Neural cell (in vitro differentiated cells): ENCODE measurements at regions not wholly inside any gene's neighbourhood (a gene's known extent, or its start where the extent isn't known, plus 50 kb on each side); places are given as distances from the start of the nearest gene placed in this dataset.

ENCODE experiments used
- EZH2 ChIP-seq: fragments of 200-600, 300-800 bp; shearing (Covaris generic), sonication (generic); IDR thresholded peaks from 2 replicates; pipeline ENCODE4 v1.6.1; 2014; ENCODE audit warnings: antibody characterized with exemption, low read length, borderline replicate concordance, mild to moderate bottlenecking; ENCODE audit not compliant: insufficient read depth, poor library complexity, severe bottlenecking
- MXI1 ChIP-seq: fragments of 450-650 bp; conservative IDR thresholded peaks from 2 replicates; pipeline ENCODE4 v1.6.1; 2014; ENCODE audit warnings: antibody characterized with exemption, mild to moderate bottlenecking; ENCODE audit not compliant: poor library complexity, severe bottlenecking
- POLR2AphosphoS5 ChIP-seq: IDR thresholded peaks from 2 replicates; pipeline ENCODE4 v1.6.1; 2012
- SMC3 ChIP-seq: fragments of 450-650 bp; conservative IDR thresholded peaks from 2 replicates; pipeline ENCODE4 v1.6.1; 2014; ENCODE audit warnings: antibody characterized with exemption, mild to moderate bottlenecking, moderate library complexity; ENCODE audit not compliant: poor library complexity
- TF ChIP-seq, protein P1 (sequence below): fragments of 450-650 bp; IDR thresholded peaks from 2 replicates; pipeline ENCODE4 v1.5.1; 2014; ENCODE audit warnings: antibody characterized with exemption, mild to moderate bottlenecking, moderate library complexity; ENCODE audit not compliant: poor library complexity, severe bottlenecking

DNA sequence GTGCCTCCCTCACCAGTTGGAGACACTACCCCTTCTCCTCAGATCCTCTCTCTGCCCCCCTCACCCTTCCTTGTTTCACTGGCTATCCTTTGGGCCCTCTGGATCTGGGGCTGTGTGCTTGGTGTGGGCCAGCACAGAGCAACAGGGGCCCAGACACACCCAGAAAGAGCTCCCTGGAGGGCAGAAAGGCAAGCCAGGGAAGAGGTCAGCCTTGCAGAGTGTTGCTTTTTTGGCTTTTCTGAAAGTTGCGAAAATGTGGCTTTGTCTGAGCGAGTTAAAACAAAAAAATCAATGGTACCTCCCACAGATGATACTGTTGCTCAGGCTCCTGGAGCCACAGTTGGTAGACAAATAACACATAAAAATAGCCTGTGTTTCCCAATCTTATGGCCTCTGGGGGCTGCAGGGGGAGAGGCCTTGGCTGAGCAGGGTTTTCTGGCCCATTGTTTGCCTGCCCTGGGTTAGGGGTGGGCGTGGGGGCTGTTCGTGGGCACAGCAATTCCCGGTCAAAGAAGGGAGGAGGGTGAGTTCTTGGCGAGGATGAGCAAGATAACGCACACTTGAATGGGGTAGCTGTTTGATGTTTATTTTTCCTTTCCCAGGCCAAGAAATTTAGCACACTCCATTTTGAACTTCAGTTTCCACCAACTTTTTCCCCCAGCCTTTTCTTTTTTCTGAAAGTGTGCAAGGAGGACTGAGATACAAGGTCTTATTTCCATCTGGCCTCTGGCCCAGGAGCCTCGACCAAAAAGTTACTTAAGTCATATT is 167.0 kb upstream of the HAAO start:
- TF ChIP-seq, protein P1, sequence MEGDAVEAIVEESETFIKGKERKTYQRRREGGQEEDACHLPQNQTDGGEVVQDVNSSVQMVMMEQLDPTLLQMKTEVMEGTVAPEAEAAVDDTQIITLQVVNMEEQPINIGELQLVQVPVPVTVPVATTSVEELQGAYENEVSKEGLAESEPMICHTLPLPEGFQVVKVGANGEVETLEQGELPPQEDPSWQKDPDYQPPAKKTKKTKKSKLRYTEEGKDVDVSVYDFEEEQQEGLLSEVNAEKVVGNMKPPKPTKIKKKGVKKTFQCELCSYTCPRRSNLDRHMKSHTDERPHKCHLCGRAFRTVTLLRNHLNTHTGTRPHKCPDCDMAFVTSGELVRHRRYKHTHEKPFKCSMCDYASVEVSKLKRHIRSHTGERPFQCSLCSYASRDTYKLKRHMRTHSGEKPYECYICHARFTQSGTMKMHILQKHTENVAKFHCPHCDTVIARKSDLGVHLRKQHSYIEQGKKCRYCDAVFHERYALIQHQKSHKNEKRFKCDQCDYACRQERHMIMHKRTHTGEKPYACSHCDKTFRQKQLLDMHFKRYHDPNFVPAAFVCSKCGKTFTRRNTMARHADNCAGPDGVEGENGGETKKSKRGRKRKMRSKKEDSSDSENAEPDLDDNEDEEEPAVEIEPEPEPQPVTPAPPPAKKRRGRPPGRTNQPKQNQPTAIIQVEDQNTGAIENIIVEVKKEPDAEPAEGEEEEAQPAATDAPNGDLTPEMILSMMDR: no peak
- no peak for TF ChIP-seq MXI1
- no peak for TF ChIP-seq SMC3
- TF ChIP-seq EZH2: no peak
- TF ChIP-seq POLR2AphosphoS5: no peak
